RCC 7860 (cell line): ENCODE measurements at regions not wholly inside any gene's neighbourhood (a gene's known extent, or its start where the extent isn't known, plus 50 kb on each side); places are given as distances from the start of the nearest gene placed in this dataset.

Experiments used
- DNase-seq: peaks from one replicate; pipeline ENCODE4 v3.0.0-alpha.2; 2015; ENCODE audit warnings: low spot score
- FAIRE-seq: peaks from 2 replicates; lab custom pipeline; 2012; peaks lifted over from hg19 to GRCh38; lab: Jason Lieb, UNC

DNA sequence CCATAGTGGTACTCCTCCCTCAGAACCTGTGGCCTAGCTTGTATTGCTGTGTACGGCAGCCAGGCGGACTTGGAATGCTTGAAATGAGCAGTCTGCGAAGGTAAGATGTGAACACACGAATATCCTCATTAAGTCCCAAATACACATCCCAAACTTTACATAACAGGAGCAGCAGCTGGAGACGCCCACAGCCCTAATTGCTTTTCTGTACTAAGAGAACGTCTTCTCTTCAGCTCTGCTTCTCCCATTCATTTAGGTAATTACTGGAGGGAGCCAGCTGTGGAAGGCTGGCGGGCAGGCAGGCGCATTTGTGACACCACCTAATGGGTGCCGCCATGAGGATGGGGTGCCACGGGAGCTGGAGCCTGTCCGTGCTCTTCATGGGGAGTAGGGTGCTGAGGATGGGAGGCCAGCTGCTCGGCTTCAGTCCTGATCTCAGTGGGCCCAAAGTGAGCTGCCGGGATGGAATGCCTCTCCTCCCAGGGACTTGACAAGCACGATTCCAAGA, 66.6 kb upstream of the POU3F1 start:
- no peak for FAIRE-seq

GRCh38 chr1:38111589-38111988, 65.0 kb upstream of the POU3F1 start:
- DNase-seq (no peak), FAIRE-seq (no peak)

More for the DNA sequence above, 66.6 kb upstream of the POU3F1 start:
- DNase-seq = no peak

DNA sequence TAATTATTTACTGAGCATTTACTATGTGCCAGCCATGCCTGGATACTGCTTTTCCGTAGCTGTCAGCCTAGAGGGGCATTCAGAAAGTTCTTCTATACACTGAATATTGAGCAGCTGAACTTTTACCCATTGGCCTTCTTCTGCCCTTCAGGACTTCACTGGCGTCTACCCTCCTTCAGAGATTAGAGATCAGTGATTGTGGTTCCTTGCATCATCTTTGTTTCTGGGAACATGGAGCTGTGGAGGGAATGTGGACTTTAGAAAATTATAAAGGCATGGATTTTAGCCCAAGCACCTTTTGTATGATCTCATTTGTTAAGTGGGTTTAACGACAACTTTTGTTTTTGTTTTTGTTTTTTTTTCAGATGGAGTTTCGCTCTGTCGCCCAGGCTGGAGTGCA, 58.7 kb upstream of the POU3F1 start:
- FAIRE-seq = no peak
- DNase-seq = no peak

- DNase-seq (no peak), FAIRE-seq (no peak)
Measured at GRCh38 chr1:38102636-38103035, 56.0 kb upstream of the POU3F1 start.

- DNase-seq (no peak), FAIRE-seq (no peak)
Measured at GRCh38 chr1:38101037-38101785, 54.6 kb upstream of the POU3F1 start.

DNA sequence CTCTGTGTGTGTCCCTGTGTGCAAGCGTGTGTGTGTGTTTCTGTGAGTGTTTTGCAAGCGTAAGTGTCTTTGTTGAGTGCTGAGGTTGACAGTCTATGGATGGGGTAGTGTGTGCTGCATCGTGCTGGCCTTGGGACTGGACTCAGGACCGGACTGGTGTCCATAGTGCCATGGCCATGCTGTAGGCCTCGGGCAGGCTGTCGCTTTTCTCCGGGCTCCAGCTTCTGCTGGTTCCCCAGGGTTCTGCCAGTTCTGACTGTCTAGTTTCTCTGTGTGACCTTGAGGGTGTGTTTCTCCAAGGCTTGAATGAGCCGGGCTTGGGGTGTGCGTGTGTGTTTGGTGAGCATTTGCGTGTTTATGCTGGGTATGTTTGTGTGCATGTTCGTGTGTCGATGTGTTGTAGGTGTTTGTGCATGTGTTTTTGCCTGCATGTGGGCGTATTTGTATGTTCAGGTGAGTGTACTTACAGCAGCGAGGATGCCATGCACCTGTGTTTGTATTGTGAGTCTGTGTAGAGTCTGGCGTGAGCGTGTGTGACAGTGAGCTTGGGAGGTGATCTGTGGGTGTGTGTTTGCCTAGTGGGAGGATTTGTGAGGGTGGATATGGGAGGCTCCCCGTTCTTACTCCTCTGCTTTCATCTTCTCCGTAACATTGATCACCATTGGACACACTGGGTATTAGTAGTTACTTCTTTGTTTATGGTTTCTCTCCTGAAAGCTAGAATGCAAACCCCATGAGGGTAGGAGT, 51.7 kb upstream of the POU3F1 start:
- FAIRE-seq = no peak
- no peak for DNase-seq

DNA sequence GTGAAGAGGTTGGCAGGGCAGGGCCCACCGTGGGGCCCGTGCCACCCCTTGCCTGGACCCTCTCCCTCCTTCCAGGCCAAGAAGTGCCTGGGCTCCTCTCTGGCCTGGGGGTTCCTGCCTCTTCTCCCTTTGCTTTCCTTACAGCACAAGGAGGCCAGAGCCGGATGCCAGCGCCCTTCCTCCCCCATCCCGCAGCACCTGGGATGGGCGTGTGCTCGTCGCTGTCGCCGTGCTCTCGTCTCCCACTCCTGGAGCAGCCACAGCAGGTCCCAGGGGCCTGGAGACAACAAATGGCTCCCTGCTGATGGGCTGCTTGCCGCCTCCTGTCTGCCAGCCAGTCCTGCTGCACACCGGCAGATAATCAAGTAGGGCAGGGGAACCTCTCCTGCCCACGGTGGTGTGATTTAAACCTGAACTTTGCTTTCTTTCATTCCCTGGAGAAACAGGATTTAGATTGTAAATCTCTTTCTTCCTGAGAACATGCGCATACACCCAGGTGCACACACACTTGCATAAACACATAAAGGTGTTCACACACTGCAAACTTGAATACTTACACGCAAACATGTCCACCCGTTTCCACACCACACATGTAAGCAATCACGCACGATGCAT, 50.8 kb upstream of the POU3F1 start:
- DNase-seq (no peak), FAIRE-seq (no peak)
